Endodermal cell (in vitro differentiated cells): ENCODE measurements at regions not wholly inside any gene's neighbourhood (a gene's known extent, or its start where the extent isn't known, plus 50 kb on each side); places are given as distances from the start of the nearest gene placed in this dataset.

Source experiments
- DNase-seq: peaks from one replicate; pipeline ENCODE4 v3.0.0-alpha.2; 2017
- H3K27ac ChIP-seq: 2 replicates; pipeline ENCODE4 v1.5.1; 2013; ENCODE audit warnings: mild to moderate bottlenecking, low read depth, low read length, moderate library complexity
- H3K27me3 ChIP-seq: 2 replicates; pipeline ENCODE4 v1.6.1; 2013; ENCODE audit warnings: mild to moderate bottlenecking, low read length, moderate library complexity; ENCODE audit not compliant: insufficient read depth, control insufficient read depth, poor library complexity, severe bottlenecking
- H3K36me3 ChIP-seq: 2 replicates; pipeline ENCODE4 v1.7.0; 2013; ENCODE audit warnings: mild to moderate bottlenecking, low read length, moderate library complexity; ENCODE audit not compliant: control insufficient read depth, insufficient read depth
- H3K4me1 ChIP-seq: one replicate; pipeline ENCODE4 v1.7.0; 2013; ENCODE audit warnings: low read length; ENCODE audit not compliant: control insufficient read depth, insufficient read depth
- H3K4me3 ChIP-seq: 2 replicates; pipeline ENCODE4 v1.5.1; 2013; ENCODE audit warnings: mild to moderate bottlenecking, low read length, moderate library complexity
- H3K9ac ChIP-seq: 2 replicates; pipeline ENCODE4 v1.6.1; 2013; ENCODE audit warnings: mild to moderate bottlenecking, low read length, moderate library complexity; ENCODE audit not compliant: poor library complexity, severe bottlenecking; ENCODE audit errors: extremely low read depth
- H3K9me3 ChIP-seq: 2 replicates; pipeline ENCODE4 v1.6.1; 2013; ENCODE audit warnings: mild to moderate bottlenecking, low read length, moderate library complexity; ENCODE audit not compliant: control insufficient read depth
- H3K27ac Mint-ChIP-seq: 2 replicates; pipeline ENCODE4 v1.8.0; 2020; ENCODE audit warnings: mixed read lengths
- H3K27me3 Mint-ChIP-seq: 2 replicates; pipeline ENCODE4 v1.8.0; 2021; ENCODE audit warnings: mild to moderate bottlenecking, mixed read lengths; ENCODE audit not compliant: insufficient read depth
- H3K36me3 Mint-ChIP-seq: 2 replicates; pipeline ENCODE4 v1.8.0; 2020; ENCODE audit warnings: low read depth, mixed read lengths
- H3K4me1 Mint-ChIP-seq: 2 replicates; pipeline ENCODE4 v1.8.0; 2020; ENCODE audit warnings: mixed read lengths
- H3K4me3 Mint-ChIP-seq: 2 replicates; pipeline ENCODE4 v1.8.0; 2020; ENCODE audit warnings: mild to moderate bottlenecking, moderate library complexity, mixed read lengths
- H3K9me3 Mint-ChIP-seq: 2 replicates; pipeline ENCODE4 v1.8.0; 2020; ENCODE audit warnings: mild to moderate bottlenecking, mixed read lengths
- CTCF ChIP-seq: fragments of 200-600 bp; sonication (generic); conservative IDR thresholded peaks from 2 replicates; pipeline ENCODE4 v1.5.0; 2021; ENCODE audit warnings: antibody characterized with exemption, mild to moderate bottlenecking
- WGBS, 2 experiments: methylation state at CpG; one replicate each; pipeline versions ENCODE4 v1.1.5 to v1.1.7; 2013; ENCODE audit warnings: missing lambda C conversion rate in 2 of 2, mixed read lengths in 1 of 2; ENCODE audit not compliant: insufficient coverage in 1 of 2, insufficient read length in 1 of 2; 5-methylcytosine and 5-hydroxymethylcytosine counted together

GRCh38 chr18:50465211-50466153 is 90.6 kb downstream of the SKA1 start:
- Mint-ChIP-seq H3K4me3 (no peak overlapping the region), H3K27me3 (peaks cover 2% of the 10 kb centered on the region), H3K27ac (no peak overlapping the region), H3K9me3 (no peaks in the 10 kb centered on the region), H3K36me3 (no peaks in the 10 kb centered on the region), H3K4me1 (no peaks in the 10 kb centered on the region)
- DNase-seq = no peak
- 87 to 95% methylated on average over 3 to 7 of the region's 7 CpGs for WGBS, 2 experiments
- no peak overlapping the region for H3K4me3 ChIP-seq
- no peak overlapping the region for H3K9ac ChIP-seq
- no peak for TF ChIP-seq CTCF
- no peaks in the 10 kb centered on the region for H3K36me3 ChIP-seq
- H3K4me1 ChIP-seq = no peaks in the 10 kb centered on the region
- no peaks in the 10 kb centered on the region for H3K27me3 ChIP-seq
- no peak overlapping the region for H3K27ac ChIP-seq
- H3K9me3 ChIP-seq = no peaks in the 10 kb centered on the region

- DNase-seq = no peak
- Mint-ChIP-seq H3K27me3 (peaks cover 2% of the 10 kb centered on the region), H3K4me3 (no peak overlapping the region), H3K27ac (no peak overlapping the region), H3K9me3 (no peaks in the 10 kb centered on the region), H3K4me1 (no peaks in the 10 kb centered on the region), H3K36me3 (no peaks in the 10 kb centered on the region)
- Histone ChIP-seq H3K36me3 (no peaks in the 10 kb centered on the region), H3K9ac (no peak overlapping the region), H3K27ac (no peak overlapping the region), H3K27me3 (no peaks in the 10 kb centered on the region), H3K9me3 (no peaks in the 10 kb centered on the region), H3K4me1 (no peaks in the 10 kb centered on the region), H3K4me3 (no peak overlapping the region)
- no peak for TF ChIP-seq CTCF
Measured at GRCh38 chr18:50466634-50467033, 91.8 kb downstream of the SKA1 start.

GRCh38 chr18:50468807-50469206 is 91.1 kb upstream of the MAPK4 start:
- Mint-ChIP-seq H3K4me3 (no peak overlapping the region), H3K9me3 (no peaks in the 10 kb centered on the region), H3K36me3 (no peaks in the 10 kb centered on the region), H3K27me3 (peaks cover 2% of the 10 kb centered on the region), H3K27ac (no peak overlapping the region), H3K4me1 (no peaks in the 10 kb centered on the region)
- Histone ChIP-seq H3K4me1 (no peaks in the 10 kb centered on the region), H3K4me3 (no peak overlapping the region), H3K27me3 (peaks cover 4% of the 10 kb centered on the region), H3K9ac (no peak overlapping the region), H3K27ac (no peak overlapping the region), H3K36me3 (no peaks in the 10 kb centered on the region), H3K9me3 (no peaks in the 10 kb centered on the region)
- 78 to 100% methylated on average over 1 to 2 of the region's 2 CpGs for WGBS, 2 experiments
- DNase-seq = no peak
- no peak for TF ChIP-seq CTCF
